Stomach smooth muscle (tissue), 2 donors: ENCODE measurements at regions not wholly inside any gene's neighbourhood (a gene's known extent, or its start where the extent isn't known, plus 50 kb on each side); places are given as distances from the start of the nearest gene placed in this dataset.

ENCODE experiments used
- H3K27ac ChIP-seq: one replicate; pipeline ENCODE4 v1.7.0; 2013; ENCODE audit warnings: mild to moderate bottlenecking, low read length, inconsistent platforms
- H3K27me3 ChIP-seq, 2 donors: one replicate each; pipeline ENCODE4 v1.7.0; 2013; ENCODE audit warnings: low read length in 2 of 2; ENCODE audit not compliant: insufficient read depth in 2 of 2, control insufficient read depth in 1 of 2
- H3K36me3 ChIP-seq, 2 donors: one replicate each; pipeline ENCODE4 v1.7.0; 2013; ENCODE audit warnings: low read length in 2 of 2; ENCODE audit not compliant: control insufficient read depth in 2 of 2, insufficient read depth in 2 of 2
- H3K4me1 ChIP-seq: one replicate; pipeline ENCODE4 v1.7.0; 2013; ENCODE audit warnings: low read length; ENCODE audit not compliant: control insufficient read depth, insufficient read depth
- H3K4me3 ChIP-seq, 2 donors: one replicate each; pipeline ENCODE4 v1.7.0; 2013; ENCODE audit warnings: low read length in 2 of 2
- H3K9ac ChIP-seq, 2 donors: one replicate each; pipeline ENCODE4 v1.7.0; 2013; ENCODE audit warnings: low read length in 2 of 2, mild to moderate bottlenecking in 1 of 2
- H3K9me3 ChIP-seq, 2 donors: one replicate each; pipeline ENCODE4 v1.7.0; 2013; ENCODE audit warnings: low read length in 2 of 2; ENCODE audit not compliant: control insufficient read depth in 2 of 2
- donor health status: healthy.
- donor health status: Pancreatic carcinoma.

DNA sequence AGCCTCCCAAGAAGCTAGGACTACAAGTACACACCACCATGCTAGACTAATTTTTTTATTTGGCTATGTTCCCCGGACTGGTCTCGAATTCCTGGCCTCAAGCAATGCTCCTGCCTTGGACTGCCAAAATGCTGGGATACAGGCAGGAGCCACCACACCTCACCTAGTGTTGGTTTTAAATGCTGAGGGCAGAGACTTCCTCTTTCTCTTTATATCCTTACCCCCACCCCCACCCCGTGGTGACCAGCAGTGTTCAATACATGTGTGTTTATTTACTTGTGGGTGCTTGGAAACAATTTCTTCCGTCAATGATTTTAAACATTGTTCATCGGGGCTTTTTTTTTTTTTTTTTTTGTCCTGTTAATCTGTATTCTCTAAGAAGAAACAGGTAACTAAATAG, 158.9 kb downstream of the ZBTB18 start:
- Histone ChIP-seq H3K4me1 (peaks cover 5% of the 10 kb centered on the region), H3K9me3 (no peaks in the 10 kb centered on the region), H3K4me3 (no peak overlapping the region), H3K27ac (no peak overlapping the region), H3K27me3 (no peaks in the 10 kb centered on the region), H3K9ac (no peak overlapping the region), H3K36me3 (no peaks in the 10 kb centered on the region)

DNA sequence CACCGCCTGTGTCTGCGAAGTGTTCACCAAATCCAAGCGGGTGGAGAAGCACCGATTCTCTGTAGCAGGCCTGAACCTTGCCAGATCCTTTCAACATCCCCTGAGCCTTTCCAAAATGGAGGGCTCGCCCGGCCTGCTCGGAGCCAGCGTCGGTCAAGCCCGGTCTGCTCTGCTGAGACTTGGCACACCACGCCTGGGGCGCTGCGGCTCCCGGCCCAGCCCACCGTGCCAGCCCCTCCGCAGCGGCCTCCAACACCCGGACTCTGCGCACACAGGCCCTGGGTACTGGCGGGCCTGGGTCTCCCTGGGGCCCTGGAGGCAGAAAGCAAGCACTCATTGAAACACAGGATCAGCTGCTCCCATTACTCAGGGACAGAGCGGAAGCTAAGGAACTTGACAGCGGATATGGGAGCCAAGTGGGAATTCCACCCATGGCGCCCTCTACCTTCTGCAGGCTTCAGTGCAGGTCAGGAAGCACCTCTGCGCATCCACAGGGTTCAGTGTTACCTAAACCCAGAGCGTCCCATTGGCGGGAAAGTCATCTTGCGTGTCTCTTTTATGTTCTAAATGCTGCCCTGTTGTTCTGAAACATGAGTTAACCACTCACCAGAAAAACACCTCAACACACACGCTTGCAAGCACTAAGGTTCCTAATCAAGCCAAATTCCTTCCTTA, 159.9 kb downstream of the ZBTB18 start:
- H3K4me3 ChIP-seq, result no peak overlapping the region
- H3K27me3 ChIP-seq, result no peaks in the 10 kb centered on the region
- H3K9ac ChIP-seq, result no peak overlapping the region
- H3K36me3 ChIP-seq, result no peaks in the 10 kb centered on the region
- peaks cover 5% of the 10 kb centered on the region for H3K4me1 ChIP-seq
- no peaks in the 10 kb centered on the region for H3K9me3 ChIP-seq
- H3K27ac ChIP-seq, result no peak overlapping the region

DNA sequence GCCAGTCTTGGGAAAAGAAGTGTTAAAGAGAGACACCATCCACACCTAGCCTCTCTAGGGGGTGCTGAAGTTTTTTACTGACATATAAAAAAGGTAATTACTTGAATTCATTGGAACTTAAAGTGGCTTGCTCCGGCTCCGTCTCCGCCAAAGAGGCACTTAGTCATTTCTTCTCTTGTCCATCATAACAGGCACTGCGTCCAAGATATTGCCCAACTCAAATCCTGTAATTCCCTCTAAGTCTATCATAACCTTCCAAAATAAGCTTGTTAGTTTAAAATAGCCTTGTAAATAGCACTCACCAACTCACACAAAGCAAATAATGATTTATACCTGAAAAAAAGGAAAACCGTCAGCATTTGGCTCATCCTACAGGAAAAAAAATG, 160.5 kb downstream of the ZBTB18 start:
- Histone ChIP-seq H3K27ac (no peak overlapping the region), H3K9me3 (no peaks in the 10 kb centered on the region), H3K27me3 (no peaks in the 10 kb centered on the region), H3K36me3 (no peaks in the 10 kb centered on the region), H3K4me3 (no peak overlapping the region), H3K4me1 (peaks cover 5% of the 10 kb centered on the region), H3K9ac (no peak overlapping the region)

DNA sequence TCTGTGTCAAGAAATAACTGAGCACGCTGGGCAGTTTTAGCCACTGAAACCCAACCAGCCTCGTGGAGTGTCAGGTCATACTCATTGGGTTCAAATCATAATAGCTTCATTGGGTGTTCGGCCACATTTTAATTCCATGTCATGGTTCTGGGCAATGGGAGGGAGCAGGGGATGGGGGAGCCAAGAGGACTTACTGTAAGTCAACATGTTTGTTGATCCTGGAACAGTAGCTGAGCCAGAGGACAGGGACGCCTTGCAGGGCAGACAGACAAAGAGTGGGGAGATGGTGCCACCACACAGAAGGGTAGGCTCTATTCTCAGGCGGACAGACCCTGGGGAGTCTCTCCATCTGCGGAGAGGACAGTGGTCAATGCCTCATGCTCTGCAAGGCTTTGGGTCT, 161.1 kb downstream of the ZBTB18 start:
- no peak overlapping the region for H3K27ac ChIP-seq
- no peaks in the 10 kb centered on the region for H3K36me3 ChIP-seq
- no peaks in the 10 kb centered on the region for H3K27me3 ChIP-seq
- peaks cover 5% of the 10 kb centered on the region for H3K4me1 ChIP-seq
- no peak overlapping the region for H3K4me3 ChIP-seq
- no peak overlapping the region for H3K9ac ChIP-seq
- H3K9me3 ChIP-seq, result no peaks in the 10 kb centered on the region

DNA sequence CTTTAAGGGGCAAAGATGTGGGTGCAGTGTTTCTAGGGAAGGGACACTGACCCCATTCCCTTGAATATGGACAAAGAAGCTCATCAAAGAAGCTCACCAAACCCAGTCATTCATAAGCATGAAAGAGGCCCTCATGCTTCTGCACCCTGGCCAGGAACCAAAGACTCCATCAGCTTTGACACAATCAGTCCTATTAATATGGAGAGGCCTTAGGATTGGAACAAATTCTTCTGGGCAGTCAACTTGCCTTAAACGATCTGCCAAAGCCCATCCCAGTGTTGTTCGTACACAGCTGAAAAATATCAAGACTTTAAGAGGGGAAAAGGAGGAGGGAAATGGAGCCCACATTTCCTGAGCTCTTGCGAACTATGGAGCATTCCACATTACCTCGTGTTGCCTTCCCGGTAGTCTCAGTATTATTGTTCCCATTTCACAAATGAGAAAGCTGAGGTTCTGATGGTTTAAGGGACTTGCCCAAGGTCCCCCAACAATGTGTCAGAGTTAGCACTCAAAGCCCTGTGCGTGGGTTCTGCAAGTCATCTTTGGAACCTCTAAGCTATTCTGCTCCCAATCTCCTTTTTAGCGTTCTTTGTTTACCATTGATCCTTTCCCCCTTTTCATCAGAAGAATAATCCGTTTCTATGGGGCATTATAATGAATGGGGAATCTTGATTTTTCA, 161.9 kb downstream of the ZBTB18 start:
- no peak overlapping the region for H3K27ac ChIP-seq
- H3K36me3 ChIP-seq, result no peaks in the 10 kb centered on the region
- H3K4me3 ChIP-seq, result no peak overlapping the region
- no peaks in the 10 kb centered on the region for H3K27me3 ChIP-seq
- H3K9ac ChIP-seq, result no peak overlapping the region
- H3K4me1 ChIP-seq, result peaks cover 5% of the 10 kb centered on the region
- no peaks in the 10 kb centered on the region for H3K9me3 ChIP-seq

DNA sequence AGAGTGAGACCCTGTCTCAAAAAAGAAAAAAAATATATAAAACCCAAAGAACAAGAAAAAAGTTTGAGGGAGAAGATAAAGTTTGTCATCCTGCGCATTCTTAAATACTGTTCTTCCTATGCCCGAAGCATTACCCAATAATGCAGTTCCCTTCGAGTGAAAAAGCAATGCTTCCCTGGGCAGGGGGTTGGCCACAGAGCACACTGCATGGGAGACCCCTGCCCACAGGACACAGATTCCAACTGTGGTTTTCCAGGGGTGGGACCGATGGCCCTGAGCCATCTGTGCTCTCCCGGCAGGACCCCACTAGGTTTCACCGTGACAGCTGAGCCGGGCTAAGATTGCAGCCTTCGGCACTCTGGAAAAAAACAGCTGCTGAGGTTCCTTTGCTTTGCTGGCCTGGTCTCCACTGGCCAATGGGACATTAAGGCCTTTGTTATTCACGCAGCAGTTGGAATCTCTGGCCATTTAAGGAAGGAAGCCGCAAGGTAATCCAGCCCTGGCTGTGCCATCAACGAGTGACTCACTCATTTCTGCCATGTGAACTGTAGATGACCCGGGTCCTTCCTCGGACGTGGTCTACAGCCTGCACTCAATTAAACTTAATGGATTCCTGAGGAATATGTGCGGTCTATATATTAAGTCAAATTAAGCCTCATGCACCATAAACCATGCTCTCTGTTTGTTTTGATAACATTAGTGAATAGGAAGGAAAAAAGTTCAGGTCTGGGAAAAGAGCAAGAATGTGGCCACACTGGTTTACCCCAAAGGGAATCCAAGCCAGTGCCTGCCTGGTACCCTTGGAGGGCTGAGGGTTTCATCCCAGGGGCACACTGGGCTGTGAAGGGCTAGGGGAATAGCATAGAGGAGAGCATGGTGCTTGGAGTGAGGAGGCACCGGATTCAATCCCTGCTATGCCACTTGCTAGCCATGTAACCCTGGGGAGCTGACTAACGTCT, 163.2 kb downstream of the ZBTB18 start:
- no peaks in the 10 kb centered on the region for H3K9me3 ChIP-seq
- H3K4me1 ChIP-seq, result peaks cover 5% of the 10 kb centered on the region
- peak overlapping the region in 1 of 2 donors; percentile 29 for H3K4me3 ChIP-seq
- H3K9ac ChIP-seq, result no peak overlapping the region
- no peaks in the 10 kb centered on the region for H3K27me3 ChIP-seq
- no peak overlapping the region for H3K27ac ChIP-seq
- no peaks in the 10 kb centered on the region for H3K36me3 ChIP-seq

DNA sequence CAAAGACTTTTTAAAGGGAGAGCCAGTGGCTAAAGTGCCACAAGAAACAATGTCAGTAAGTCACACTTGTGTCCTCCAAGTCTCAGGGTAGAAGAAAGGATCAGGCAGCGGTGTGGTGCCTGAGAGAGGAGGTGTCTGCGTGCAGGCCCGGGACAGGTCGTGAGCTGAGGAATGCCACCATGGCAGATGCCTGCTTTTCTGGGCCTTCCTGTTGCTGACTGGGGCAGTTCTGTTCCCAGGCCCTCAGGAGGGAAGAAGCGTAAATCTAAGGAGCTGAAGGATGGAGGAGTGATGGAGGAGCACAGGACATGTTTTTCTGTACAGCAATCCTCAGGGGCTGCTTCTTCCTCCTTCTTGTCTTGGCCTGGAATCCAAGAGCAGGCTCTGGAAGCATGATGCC, 165.8 kb downstream of the ZBTB18 start:
- no peak overlapping the region for H3K27ac ChIP-seq
- H3K9me3 ChIP-seq, result no peaks in the 10 kb centered on the region
- no peaks in the 10 kb centered on the region for H3K27me3 ChIP-seq
- H3K9ac ChIP-seq, result no peak overlapping the region
- H3K4me3 ChIP-seq, result no peak overlapping the region
- no peaks in the 10 kb centered on the region for H3K36me3 ChIP-seq
- peaks cover 5% of the 10 kb centered on the region for H3K4me1 ChIP-seq

DNA sequence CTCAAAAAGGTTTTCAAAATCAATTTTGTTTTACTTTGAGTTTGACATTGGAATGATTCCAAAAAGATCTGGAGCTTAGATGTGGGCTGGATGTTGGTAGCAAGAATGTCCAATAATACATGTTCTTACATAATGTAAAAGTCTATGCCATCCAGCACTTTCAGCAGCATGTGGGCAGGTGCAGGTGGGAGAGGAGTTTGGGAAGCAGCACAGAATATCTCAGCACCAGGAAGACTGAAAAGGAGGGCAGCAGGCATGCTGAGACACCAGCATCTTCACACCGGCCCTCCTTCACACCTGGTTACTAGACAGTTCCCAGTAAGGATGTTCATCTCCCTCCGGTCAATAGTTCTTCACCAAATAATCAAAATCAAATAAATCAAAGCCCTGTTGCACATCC, 166.6 kb downstream of the ZBTB18 start:
- Histone ChIP-seq H3K4me3 (no peak overlapping the region), H3K9me3 (no peaks in the 10 kb centered on the region), H3K27ac (no peak overlapping the region), H3K9ac (no peak overlapping the region), H3K4me1 (peaks cover 5% of the 10 kb centered on the region), H3K36me3 (no peaks in the 10 kb centered on the region), H3K27me3 (no peaks in the 10 kb centered on the region)

DNA sequence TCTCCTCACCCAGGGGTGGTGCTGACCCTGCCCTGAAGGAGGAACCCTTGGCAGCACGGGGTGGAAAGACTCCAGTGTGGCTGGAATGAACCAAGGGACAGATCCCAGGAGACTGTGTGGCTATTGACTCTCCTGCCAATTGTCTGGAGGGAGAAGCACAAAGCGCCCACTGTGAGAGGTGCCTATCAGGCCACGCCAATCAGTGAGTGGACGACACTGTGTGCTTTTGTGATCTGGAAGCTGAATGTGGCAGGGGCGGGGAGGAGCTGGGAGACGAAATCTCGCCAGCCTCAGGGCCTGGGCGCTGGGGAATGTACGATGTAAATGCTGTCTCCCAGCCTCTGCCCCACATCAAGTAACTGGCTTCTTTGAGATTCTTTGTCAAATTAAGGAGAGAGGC, 167.1 kb downstream of the ZBTB18 start:
- Histone ChIP-seq H3K9ac (no peak overlapping the region), H3K9me3 (no peaks in the 10 kb centered on the region), H3K4me1 (peaks cover 5% of the 10 kb centered on the region), H3K27ac (no peak overlapping the region), H3K4me3 (no peak overlapping the region), H3K36me3 (no peaks in the 10 kb centered on the region), H3K27me3 (no peaks in the 10 kb centered on the region)

DNA sequence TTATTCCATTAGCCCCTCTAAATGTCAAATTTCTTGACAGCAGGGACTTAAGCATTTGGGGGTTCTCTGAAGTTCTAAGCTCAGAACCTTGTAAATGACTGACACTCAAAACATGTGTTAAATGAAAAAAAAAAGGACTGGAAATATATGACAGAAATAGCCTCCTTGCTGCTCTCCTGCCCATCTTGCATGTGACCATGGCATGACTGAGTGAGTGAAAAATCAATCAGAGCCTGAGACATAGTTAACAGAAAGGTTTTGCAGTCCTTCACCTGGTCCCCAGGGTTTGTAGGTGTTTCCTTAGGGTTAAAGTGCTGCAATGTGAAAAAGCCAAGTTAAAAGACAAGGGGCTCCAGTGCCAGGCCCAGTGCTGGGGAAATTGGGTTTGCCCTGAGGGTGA, 168.1 kb downstream of the ZBTB18 start:
- Histone ChIP-seq H3K27me3 (no peaks in the 10 kb centered on the region), H3K4me1 (peaks cover 3% of the 10 kb centered on the region), H3K4me3 (no peak overlapping the region), H3K9ac (no peak overlapping the region), H3K27ac (no peak overlapping the region), H3K36me3 (no peaks in the 10 kb centered on the region), H3K9me3 (no peaks in the 10 kb centered on the region)
